MCF 10A (cell line): ENCODE measurements at regions not wholly inside any gene's neighbourhood (a gene's known extent, or its start where the extent isn't known, plus 50 kb on each side); places are given as distances from the start of the nearest gene placed in this dataset.

Experiments
- BruUV-seq: library from RNA; stranded (reverse); fragments of 400-500 nt; replicated peaks from 2 replicates; lab custom pipeline; 2021; lab: Mats Ljungman, UMichigan
- CTCF ChIA-PET: fragments of 300-600 bp; sonication (Branson Sonifier 250); formaldehyde crosslinking; extraction: SDS; loops from one replicate; lab custom pipeline; 2021; ENCODE audit warnings: antibody characterized with exemption, inconsistent platforms; lab: Yijun Ruan, JAX
- POLR2A ChIA-PET: fragments of 300-600, 350-650 bp; sonication (Branson Sonifier 250); formaldehyde crosslinking; extraction: SDS; loops from one replicate; lab custom pipeline; 2020; ENCODE audit warnings: antibody characterized with exemption, inconsistent platforms; lab: Yijun Ruan, JAX
- DNase-seq: peaks from one replicate; pipeline ENCODE4 v3.0.0-alpha.2; 2018; ENCODE audit not compliant: unreplicated experiment
- H3K27ac Mint-ChIP-seq: one replicate; pipeline ENCODE4 v1.8.0; 2022; ENCODE audit warnings: mild to moderate bottlenecking, low read depth, mixed read lengths; ENCODE audit not compliant: unreplicated experiment
- H3K27me3 Mint-ChIP-seq: one replicate; pipeline ENCODE4 v1.8.0; 2022; ENCODE audit warnings: mixed read lengths; ENCODE audit not compliant: insufficient read depth, unreplicated experiment
- H3K36me3 Mint-ChIP-seq: one replicate; pipeline ENCODE4 v1.8.0; 2022; ENCODE audit warnings: mild to moderate bottlenecking, moderate library complexity, mixed read lengths; ENCODE audit not compliant: insufficient read depth, unreplicated experiment
- H3K4me1 Mint-ChIP-seq: one replicate; pipeline ENCODE4 v1.8.0; 2022; ENCODE audit warnings: mixed read lengths; ENCODE audit not compliant: insufficient read depth, unreplicated experiment
- H3K4me3 Mint-ChIP-seq: one replicate; pipeline ENCODE4 v1.8.0; 2022; ENCODE audit warnings: mild to moderate bottlenecking, moderate library complexity, mixed read lengths; ENCODE audit not compliant: unreplicated experiment
- H3K9me3 Mint-ChIP-seq: one replicate; pipeline ENCODE4 v1.8.0; 2022; ENCODE audit warnings: mixed read lengths; ENCODE audit not compliant: unreplicated experiment
- CTCF ChIP-seq: fragments of 200-600 bp; IDR thresholded peaks from one replicate; pipeline ENCODE4 v1.8.0; 2022; ENCODE audit warnings: antibody characterized with exemption, mild to moderate bottlenecking; ENCODE audit not compliant: unreplicated experiment
- intact Hi-C: fragments of 100-400 bp; cut with micrococcal nuclease; formaldehyde crosslinking; loops from 2 replicates; pipeline ENCODE4 v1.14.1; 2022

GRCh38 chr3:86867982-86868381 is 123.0 kb downstream of the VGLL3 start:
- Mint-ChIP-seq H3K27ac (no peak overlapping the region), H3K27me3 (no peaks in the 10 kb centered on the region), H3K4me1 (no peaks in the 10 kb centered on the region), H3K36me3 (no peaks in the 10 kb centered on the region), H3K9me3 (no peaks in the 10 kb centered on the region), H3K4me3 (no peak overlapping the region)
- no peak for DNase-seq
- no TSS peak for BruUV-seq
- POLR2A ChIA-PET: no interaction called here
- CTCF ChIA-PET: interaction anchor here (0.7 to 1.1 kb wide), 4 partner anchors 53 to 391 kb away, joined by 3 to 5 read pairs (median 3); no protein-coding TSS in a partner anchor
- no peak for TF ChIP-seq CTCF
- intact Hi-C loops: no loop called here

DNA sequence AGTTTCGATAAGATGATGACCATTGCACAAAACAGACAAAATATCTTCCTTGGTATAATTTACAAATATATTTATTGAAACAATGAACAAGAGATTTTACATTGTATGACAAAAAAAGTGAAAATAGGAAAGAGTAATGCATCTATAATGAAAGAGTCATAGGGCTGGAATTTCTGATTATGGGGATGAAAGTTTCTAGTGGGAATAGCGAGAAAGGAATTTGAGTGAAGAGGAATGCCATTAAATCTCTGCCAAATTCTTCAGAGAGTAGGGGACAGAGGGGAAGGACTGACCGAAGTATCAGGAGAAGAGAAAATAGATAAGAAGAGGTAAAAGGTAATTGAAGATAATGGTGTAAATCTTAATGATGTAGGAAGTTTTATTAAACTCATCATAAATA is 125.4 kb downstream of the VGLL3 start:
- Mint-ChIP-seq H3K36me3 (no peaks in the 10 kb centered on the region), H3K4me1 (no peaks in the 10 kb centered on the region), H3K27me3 (no peaks in the 10 kb centered on the region), H3K27ac (no peak overlapping the region), H3K9me3 (no peaks in the 10 kb centered on the region), H3K4me3 (no peak overlapping the region)
- TF ChIP-seq CTCF: no peak
- POLR2A ChIA-PET: no interaction called here
- no TSS peak for BruUV-seq
- intact Hi-C loops: no loop called here
- CTCF ChIA-PET: interaction anchor here (0.6 to 1.0 kb wide), 2 partner anchors 28 to 303 kb away, joined by 3 read pairs; no protein-coding TSS in a partner anchor
- no peak for DNase-seq

- no peaks in the 10 kb centered on the region for H3K36me3 Mint-ChIP-seq
- DNase-seq: no peak
- ChIA-PET POLR2A (no interaction called here), CTCF (no interaction called here)
- no peaks in the 10 kb centered on the region for H3K9me3 Mint-ChIP-seq
- intact Hi-C loops: no loop called here
- H3K27ac Mint-ChIP-seq: no peak overlapping the region
- H3K4me3 Mint-ChIP-seq: no peak overlapping the region
- no peaks in the 10 kb centered on the region for H3K4me1 Mint-ChIP-seq
- no peak for TF ChIP-seq CTCF
- H3K27me3 Mint-ChIP-seq: no peaks in the 10 kb centered on the region
- BruUV-seq: no TSS peak
These were observed 134.2 kb downstream of the VGLL3 start for GRCh38 chr3:86856711-86857110.

DNA sequence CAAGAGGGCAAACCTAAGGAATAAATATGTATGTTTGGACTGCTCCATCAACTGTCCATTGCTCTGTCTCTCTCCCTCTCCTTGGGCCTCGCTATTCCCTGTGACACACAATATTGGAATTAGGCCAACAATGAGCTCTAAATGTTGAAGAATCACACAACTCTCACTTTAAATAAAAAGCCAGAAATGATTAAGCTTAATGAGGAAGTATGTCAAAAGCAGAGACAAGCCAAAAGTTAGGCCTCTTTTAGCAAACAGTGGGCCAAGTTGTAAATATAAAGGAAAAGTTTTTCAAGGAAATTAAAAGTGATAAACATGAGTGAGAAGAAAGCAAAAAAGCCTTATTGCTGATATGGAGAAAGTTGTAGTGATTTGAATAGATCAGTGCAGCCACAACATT is 141.0 kb downstream of the VGLL3 start:
- ChIA-PET CTCF (interaction anchor here (0.6 to 1.1 kb wide), 2 partner anchors 233 to 1612 kb away, joined by 3 to 4 read pairs; no protein-coding TSS in a partner anchor), POLR2A (no interaction called here)
- Mint-ChIP-seq H3K27ac (no peak overlapping the region), H3K4me3 (no peak overlapping the region), H3K27me3 (no peaks in the 10 kb centered on the region), H3K4me1 (no peaks in the 10 kb centered on the region), H3K36me3 (peaks cover 6% of the 10 kb centered on the region), H3K9me3 (peaks cover 4% of the 10 kb centered on the region)
- intact Hi-C loops: no loop called here
- no peak for DNase-seq
- TF ChIP-seq CTCF: no peak
- BruUV-seq: no TSS peak
